GM19025 (cell line): ENCODE measurements at regions not wholly inside any gene's neighbourhood (a gene's known extent, or its start where the extent isn't known, plus 50 kb on each side); places are given as distances from the start of the nearest gene placed in this dataset.

Source experiments
- ATAC-seq: cut with Tn5 transposase; IDR thresholded peaks from one replicate; pipeline ENCODE4 v1.9.1; 2021; ENCODE audit warnings: mild to moderate bottlenecking, low read depth, moderate library complexity; ENCODE audit not compliant: unreplicated experiment

- no peak for ATAC-seq
These were observed 73.2 kb upstream of the CIBAR2 start for GRCh38 chr16:85185303-85186100.

- no peak for ATAC-seq
These were observed 74.7 kb upstream of the CIBAR2 start for GRCh38 chr16:85187002-85187401.

- no peak for ATAC-seq
These were observed 75.2 kb upstream of the CIBAR2 start for GRCh38 chr16:85187447-85187846.

- ATAC-seq: no peak
These were observed 75.6 kb upstream of the CIBAR2 start for GRCh38 chr16:85187886-85188285.

- ATAC-seq: no peak
These were observed 76.8 kb upstream of the CIBAR2 start for GRCh38 chr16:85188822-85189672.

GRCh38 chr16:85190572-85190971, 78.3 kb upstream of the CIBAR2 start:
- no peak for ATAC-seq

- no peak for ATAC-seq
These were observed 79.2 kb upstream of the CIBAR2 start for GRCh38 chr16:85191341-85191965.

GRCh38 chr16:85192238-85193114, 80.2 kb upstream of the CIBAR2 start:
- ATAC-seq: no peak

GRCh38 chr16:85193115-85193493, 80.8 kb upstream of the CIBAR2 start:
- ATAC-seq: no peak

- no peak for ATAC-seq
These were observed 81.6 kb upstream of the CIBAR2 start for GRCh38 chr16:85193876-85194275.

- no peak for ATAC-seq
These were observed 82.3 kb upstream of the CIBAR2 start for GRCh38 chr16:85194307-85195270.

- ATAC-seq: no peak
These were observed 83.0 kb upstream of the CIBAR2 start for GRCh38 chr16:85195271-85195647.

- no peak for ATAC-seq
These were observed 83.9 kb upstream of the CIBAR2 start for GRCh38 chr16:85195900-85196772.

GRCh38 chr16:85196976-85197375, 84.7 kb upstream of the CIBAR2 start:
- ATAC-seq: no peak

GRCh38 chr16:85197611-85198566, 85.6 kb upstream of the CIBAR2 start:
- ATAC-seq: no peak

GRCh38 chr16:85199069-85199725, 86.9 kb upstream of the CIBAR2 start:
- ATAC-seq: no peak

- ATAC-seq: no peak
These were observed 87.6 kb upstream of the CIBAR2 start for GRCh38 chr16:85199880-85200279.
